Neural progenitor cell (in vitro differentiated cells): ENCODE measurements at regions not wholly inside any gene's neighbourhood (a gene's known extent, or its start where the extent isn't known, plus 50 kb on each side); places are given as distances from the start of the nearest gene placed in this dataset.

ENCODE experiments used
- DNase-seq: peaks from one replicate; pipeline ENCODE4 v3.0.0-alpha.2; 2016; ENCODE audit warnings: low spot score
- H2AFZ ChIP-seq: fragments of 200-600 bp; sonication (generic); replicated peaks from 2 replicates; pipeline ENCODE4 v1.6.1; 2016; ENCODE audit warnings: antibody characterized with exemption
- H3F3A ChIP-seq: fragments of 200-600 bp; sonication (generic); 2 replicates; pipeline ENCODE4 v1.6.1; 2016; ENCODE audit warnings: antibody characterized with exemption, low read depth
- H3K27ac ChIP-seq: fragments of 200-600 bp; sonication (generic); 2 replicates; pipeline ENCODE4 v1.5.1; 2016; ENCODE audit warnings: mild to moderate bottlenecking
- H3K27me3 ChIP-seq: fragments of 200-600 bp; sonication (generic); 2 replicates; pipeline ENCODE4 v1.6.1; 2016; ENCODE audit warnings: mild to moderate bottlenecking, moderate library complexity
- H3K36me3 ChIP-seq: fragments of 200-600 bp; sonication (generic); 2 replicates; pipeline ENCODE4 v1.5.1; 2016
- H3K4me1 ChIP-seq: fragments of 200-600 bp; sonication (generic); 2 replicates; pipeline ENCODE4 v1.6.1; 2016; ENCODE audit warnings: mixed run types
- H3K4me2 ChIP-seq: fragments of 200-600 bp; sonication (generic); 2 replicates; pipeline ENCODE4 v1.6.1; 2016
- H3K4me3 ChIP-seq: fragments of 200-600 bp; sonication (generic); 2 replicates; pipeline ENCODE4 v1.5.1; 2016
- H3K79me2 ChIP-seq: fragments of 200-600 bp; sonication (generic); 2 replicates; pipeline ENCODE4 v1.6.1; 2016; ENCODE audit warnings: low read depth
- H3K9ac ChIP-seq: fragments of 200-600 bp; sonication (generic); 2 replicates; pipeline ENCODE4 v1.6.1; 2016
- H3K9me3 ChIP-seq: fragments of 200-600 bp; sonication (generic); 2 replicates; pipeline ENCODE4 v1.5.1; 2016; ENCODE audit warnings: low read depth
- H4K20me1 ChIP-seq: fragments of 200-600 bp; sonication (generic); 2 replicates; pipeline ENCODE4 v1.6.1; 2016; ENCODE audit warnings: low read depth
- H3K27ac Mint-ChIP-seq: 3 replicates; pipeline ENCODE4 v1.8.0; 2021; ENCODE audit warnings: mixed read lengths
- H3K27me3 Mint-ChIP-seq: 2 replicates; pipeline ENCODE4 v1.8.0; 2022; ENCODE audit warnings: low read depth, mild to moderate bottlenecking, inconsistent platforms, moderate library complexity, mixed read lengths; ENCODE audit not compliant: insufficient read depth
- H3K36me3 Mint-ChIP-seq: 3 replicates; pipeline ENCODE4 v1.8.0; 2021; ENCODE audit warnings: mixed read lengths
- H3K4me1 Mint-ChIP-seq: 3 replicates; pipeline ENCODE4 v1.8.0; 2021; ENCODE audit warnings: mixed read lengths
- H3K4me3 Mint-ChIP-seq: 3 replicates; pipeline ENCODE4 v1.8.0; 2021; ENCODE audit warnings: mild to moderate bottlenecking, moderate library complexity, mixed read lengths
- H3K9me3 Mint-ChIP-seq: 3 replicates; pipeline ENCODE4 v1.8.0; 2020; ENCODE audit warnings: mixed read lengths
- EZH2 ChIP-seq: fragments of 200-600 bp; sonication (generic); IDR thresholded peaks from 2 replicates; pipeline ENCODE4 v1.6.1; 2017; ENCODE audit warnings: antibody characterized with exemption, mild to moderate bottlenecking, moderate library complexity
- EZH2phosphoT487 ChIP-seq: fragments of 200-600 bp; sonication (generic); IDR thresholded peaks from 2 replicates; pipeline ENCODE4 v1.6.1; 2017; ENCODE audit warnings: antibody characterized with exemption
- TF ChIP-seq, protein P1 (sequence below): fragments of 200-600 bp; sonication (generic); IDR thresholded peaks from 2 replicates; pipeline ENCODE4 v1.5.1; 2017; ENCODE audit warnings: antibody characterized with exemption, mild to moderate bottlenecking

- no peak overlapping the region for H3K4me3 Mint-ChIP-seq
These were observed 330.2 kb downstream of the PTTG2 start for GRCh38 chr4:38290366-38290765.

DNA sequence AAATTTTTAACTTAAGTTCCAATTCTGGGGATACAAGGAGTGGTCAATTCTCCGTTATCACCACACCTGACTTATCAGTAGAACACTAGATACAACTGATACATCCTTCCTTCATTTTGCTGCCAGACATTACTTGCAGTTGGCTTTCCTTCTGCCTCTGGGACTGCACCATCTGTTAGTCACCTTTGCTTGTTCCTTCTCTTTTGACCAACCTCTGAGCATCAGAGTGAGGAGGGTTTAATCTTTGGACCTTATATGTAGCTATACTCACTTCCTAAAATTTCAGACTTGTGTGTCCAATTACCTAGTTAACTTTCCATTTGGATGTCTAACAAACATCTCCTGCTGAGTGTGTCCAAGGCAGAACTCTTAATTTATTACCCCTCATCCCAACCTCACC, 330.7 kb downstream of the PTTG2 start:
- Histone ChIP-seq H2AFZ (no peak overlapping the region), H3K27ac (no peak overlapping the region), H3K79me2 (no peaks in the 10 kb centered on the region), H3K9me3 (peaks cover 10% of the 10 kb centered on the region), H3K4me3 (no peak overlapping the region), H3K4me1 (peaks cover 28% of the 10 kb centered on the region), H3K36me3 (no peaks in the 10 kb centered on the region), H3F3A (peaks cover 22% of the 10 kb centered on the region), H4K20me1 (no peaks in the 10 kb centered on the region), H3K9ac (no peak overlapping the region), H3K4me2 (no peak overlapping the region), H3K27me3 (no peaks in the 10 kb centered on the region)
- no peak for DNase-seq
- peaks cover 25% of the 10 kb centered on the region for H3K4me1 Mint-ChIP-seq
- TF ChIP-seq, protein P1, sequence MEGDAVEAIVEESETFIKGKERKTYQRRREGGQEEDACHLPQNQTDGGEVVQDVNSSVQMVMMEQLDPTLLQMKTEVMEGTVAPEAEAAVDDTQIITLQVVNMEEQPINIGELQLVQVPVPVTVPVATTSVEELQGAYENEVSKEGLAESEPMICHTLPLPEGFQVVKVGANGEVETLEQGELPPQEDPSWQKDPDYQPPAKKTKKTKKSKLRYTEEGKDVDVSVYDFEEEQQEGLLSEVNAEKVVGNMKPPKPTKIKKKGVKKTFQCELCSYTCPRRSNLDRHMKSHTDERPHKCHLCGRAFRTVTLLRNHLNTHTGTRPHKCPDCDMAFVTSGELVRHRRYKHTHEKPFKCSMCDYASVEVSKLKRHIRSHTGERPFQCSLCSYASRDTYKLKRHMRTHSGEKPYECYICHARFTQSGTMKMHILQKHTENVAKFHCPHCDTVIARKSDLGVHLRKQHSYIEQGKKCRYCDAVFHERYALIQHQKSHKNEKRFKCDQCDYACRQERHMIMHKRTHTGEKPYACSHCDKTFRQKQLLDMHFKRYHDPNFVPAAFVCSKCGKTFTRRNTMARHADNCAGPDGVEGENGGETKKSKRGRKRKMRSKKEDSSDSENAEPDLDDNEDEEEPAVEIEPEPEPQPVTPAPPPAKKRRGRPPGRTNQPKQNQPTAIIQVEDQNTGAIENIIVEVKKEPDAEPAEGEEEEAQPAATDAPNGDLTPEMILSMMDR = no peak
- no peak for TF ChIP-seq EZH2
- no peak for TF ChIP-seq EZH2phosphoT487
- no peak overlapping the region for H3K4me3 Mint-ChIP-seq
- peaks cover 36% of the 10 kb centered on the region for H3K9me3 Mint-ChIP-seq
- H3K27ac Mint-ChIP-seq = no peak overlapping the region
- H3K27me3 Mint-ChIP-seq = peaks cover 3% of the 10 kb centered on the region
- no peaks in the 10 kb centered on the region for H3K36me3 Mint-ChIP-seq

More at GRCh38 chr4:38290366-38290765, 330.2 kb downstream of the PTTG2 start:
- H3K27me3 Mint-ChIP-seq = peaks cover 3% of the 10 kb centered on the region
- peaks cover 10% of the 10 kb centered on the region for H3K9me3 ChIP-seq
- H2AFZ ChIP-seq = no peak overlapping the region
- H3K27ac ChIP-seq = no peak overlapping the region
- H3F3A ChIP-seq = peaks cover 22% of the 10 kb centered on the region
- no peak for DNase-seq
- no peaks in the 10 kb centered on the region for H3K27me3 ChIP-seq
- H3K36me3 Mint-ChIP-seq = no peaks in the 10 kb centered on the region
- no peaks in the 10 kb centered on the region for H3K36me3 ChIP-seq
- no peaks in the 10 kb centered on the region for H4K20me1 ChIP-seq
- peaks cover 27% of the 10 kb centered on the region for H3K4me1 Mint-ChIP-seq
- H3K4me1 ChIP-seq = peaks cover 28% of the 10 kb centered on the region
- peaks cover 32% of the 10 kb centered on the region for H3K9me3 Mint-ChIP-seq
- no peak overlapping the region for H3K27ac Mint-ChIP-seq
- no peak overlapping the region for H3K4me3 ChIP-seq
- H3K9ac ChIP-seq = no peak overlapping the region
- TF ChIP-seq, protein P1 = no peak
- no peak for TF ChIP-seq EZH2
- TF ChIP-seq EZH2phosphoT487 = no peak
- no peaks in the 10 kb centered on the region for H3K79me2 ChIP-seq
- H3K4me2 ChIP-seq = no peak overlapping the region

DNA sequence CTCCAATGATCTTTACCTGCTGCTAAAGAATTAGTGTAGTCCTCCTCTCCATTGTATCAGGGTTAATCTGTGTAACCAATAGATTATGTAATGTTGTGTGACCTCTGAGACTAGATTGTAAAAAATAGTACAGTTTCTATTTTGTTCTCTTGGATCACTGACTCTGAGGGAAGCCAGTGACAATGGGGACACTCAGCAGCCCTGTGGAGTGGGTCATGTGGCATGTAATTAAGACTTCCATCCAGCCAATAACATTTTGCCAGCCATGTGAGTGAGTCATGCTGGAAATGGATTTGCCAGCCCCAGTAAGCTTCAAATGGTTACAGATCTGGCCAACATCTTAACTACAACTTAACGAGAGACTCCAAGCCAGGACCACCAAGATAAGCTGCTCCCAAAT, 332.3 kb downstream of the PTTG2 start:
- no peak overlapping the region for H2AFZ ChIP-seq
- TF ChIP-seq EZH2phosphoT487 (no peak), EZH2 (no peak)
- TF ChIP-seq, protein P1 = no peak
- no peak overlapping the region for H3K9ac ChIP-seq
- Mint-ChIP-seq H3K27me3 (peaks cover 6% of the 10 kb centered on the region), H3K4me3 (no peak overlapping the region), H3K27ac (no peak overlapping the region), H3K36me3 (peaks cover 2% of the 10 kb centered on the region), H3K4me1 (peaks cover 12% of the 10 kb centered on the region), H3K9me3 (peaks cover 44% of the 10 kb centered on the region)
- peaks cover 10% of the 10 kb centered on the region for H3K9me3 ChIP-seq
- no peaks in the 10 kb centered on the region for H3K36me3 ChIP-seq
- H3K79me2 ChIP-seq = no peaks in the 10 kb centered on the region
- H3K4me1 ChIP-seq = peaks cover 18% of the 10 kb centered on the region
- no peak overlapping the region for H3K4me3 ChIP-seq
- H3K27me3 ChIP-seq = no peaks in the 10 kb centered on the region
- no peak for DNase-seq
- H3K27ac ChIP-seq = no peak overlapping the region
- peaks cover 11% of the 10 kb centered on the region for H3F3A ChIP-seq
- H4K20me1 ChIP-seq = no peaks in the 10 kb centered on the region
- no peak overlapping the region for H3K4me2 ChIP-seq
